ENCODE measurements at regions not wholly inside any gene's neighbourhood (a gene's known extent, or its start where the extent isn't known, plus 50 kb on each side); places are given as distances from the start of the nearest gene placed in this dataset.

- TF ChIP-seq EP300 (IDR thresholded peaks at IDR 0.05) (no peak), CTCF (IDR thresholded peaks at IDR 0.05) (no peak)
These were observed 55.3 kb downstream of the GAS1 start for GRCh38 chr9:86891886-86892437.

All from esophagus muscularis mucosa (tissue), 3 donors.